ENCODE measurements at regions not wholly inside any gene's neighbourhood (a gene's known extent, or its start where the extent isn't known, plus 50 kb on each side); places are given as distances from the start of the nearest gene placed in this dataset.

DNA sequence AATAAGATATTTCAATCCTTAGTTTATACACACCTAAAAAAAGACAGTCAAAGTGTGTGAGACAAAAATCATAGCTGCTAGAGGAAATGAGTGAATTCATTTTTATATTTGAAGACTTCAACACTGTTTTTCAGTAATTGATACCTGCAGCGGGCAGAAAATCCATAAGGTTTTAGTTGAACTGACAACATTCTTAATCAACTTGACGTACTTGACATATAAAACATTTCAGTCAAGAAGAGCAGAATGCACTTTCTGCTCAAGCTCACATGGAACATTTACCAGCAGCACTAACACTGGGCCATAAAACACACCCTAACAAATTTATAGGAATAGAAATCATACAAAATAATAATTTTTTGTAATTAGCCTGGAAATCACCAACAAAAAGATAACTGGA is 959.6 kb upstream of the SOX11 start:
- TF ChIP-seq NPAS2 (CRISPR knock-in tag; IDR thresholded peaks at IDR 0.05; ENCODE audit: borderline replicate concordance) (no peak), ZFP36 (IDR thresholded peaks at IDR 0.05; ENCODE audit: borderline replicate concordance, partially characterized antibody) (no peak), POLR2A (IDR thresholded peaks at IDR 0.05; ENCODE audit: low read length) (no peak), MYC (IDR thresholded peaks at IDR 0.05; ENCODE audit: borderline replicate concordance, low read length) (no peak), RFX5 (IDR thresholded peaks at IDR 0.05) (no peak), CEBPB (IDR thresholded peaks at IDR 0.05) (no peak), SREBF2 (IDR thresholded peaks at IDR 0.05) (no peak), CBX2 (IDR thresholded peaks at IDR 0.05; ENCODE audit: borderline replicate concordance, low read depth) (no peak), CHD2 (IDR thresholded peaks at IDR 0.05; ENCODE audit: low read length, partially characterized antibody) (no peak)
- TF ChIP-seq, protein P1, sequence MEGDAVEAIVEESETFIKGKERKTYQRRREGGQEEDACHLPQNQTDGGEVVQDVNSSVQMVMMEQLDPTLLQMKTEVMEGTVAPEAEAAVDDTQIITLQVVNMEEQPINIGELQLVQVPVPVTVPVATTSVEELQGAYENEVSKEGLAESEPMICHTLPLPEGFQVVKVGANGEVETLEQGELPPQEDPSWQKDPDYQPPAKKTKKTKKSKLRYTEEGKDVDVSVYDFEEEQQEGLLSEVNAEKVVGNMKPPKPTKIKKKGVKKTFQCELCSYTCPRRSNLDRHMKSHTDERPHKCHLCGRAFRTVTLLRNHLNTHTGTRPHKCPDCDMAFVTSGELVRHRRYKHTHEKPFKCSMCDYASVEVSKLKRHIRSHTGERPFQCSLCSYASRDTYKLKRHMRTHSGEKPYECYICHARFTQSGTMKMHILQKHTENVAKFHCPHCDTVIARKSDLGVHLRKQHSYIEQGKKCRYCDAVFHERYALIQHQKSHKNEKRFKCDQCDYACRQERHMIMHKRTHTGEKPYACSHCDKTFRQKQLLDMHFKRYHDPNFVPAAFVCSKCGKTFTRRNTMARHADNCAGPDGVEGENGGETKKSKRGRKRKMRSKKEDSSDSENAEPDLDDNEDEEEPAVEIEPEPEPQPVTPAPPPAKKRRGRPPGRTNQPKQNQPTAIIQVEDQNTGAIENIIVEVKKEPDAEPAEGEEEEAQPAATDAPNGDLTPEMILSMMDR (IDR thresholded peaks at IDR 0.05): no peak
